SKM-1 treated with dmso at 0.1 percent for 144 hours (cell line): ENCODE measurements at regions not wholly inside any gene's neighbourhood (a gene's known extent, or its start where the extent isn't known, plus 50 kb on each side); places are given as distances from the start of the nearest gene placed in this dataset.

Source experiments
- DNase-seq: peaks from one replicate; lab custom pipeline; 2025; ENCODE audit not compliant: unreplicated experiment; lab: John Stamatoyannopoulos, UW

GRCh38 chr9:80208696-80209095 is 636.9 kb downstream of the TLE4 start:
- DNase-seq, result no peak

- DNase-seq, result no peak
These were observed 632.3 kb downstream of the TLE4 start for GRCh38 chr9:80204054-80204453.

- DNase-seq, result no peak
These were observed 625.9 kb downstream of the TLE4 start for GRCh38 chr9:80197661-80198060.

GRCh38 chr9:80191108-80191507 is 619.3 kb downstream of the TLE4 start:
- no peak for DNase-seq

GRCh38 chr9:80188579-80188978 is 616.8 kb downstream of the TLE4 start:
- no peak for DNase-seq

GRCh38 chr9:80185112-80185738 is 613.5 kb downstream of the TLE4 start:
- no peak for DNase-seq

GRCh38 chr9:80177949-80178480 is 606.2 kb downstream of the TLE4 start:
- DNase-seq, result no peak

- DNase-seq, result peak; percentile 11
These were observed 603.8 kb downstream of the TLE4 start for GRCh38 chr9:80175286-80176150.

- no peak for DNase-seq
These were observed 592.1 kb downstream of the TLE4 start for GRCh38 chr9:80163889-80164288.

- no peak for DNase-seq
These were observed 586.9 kb downstream of the TLE4 start for GRCh38 chr9:80158554-80159170.

- DNase-seq, result no peak
These were observed 586.4 kb downstream of the TLE4 start for GRCh38 chr9:80158131-80158530.

- DNase-seq, result no peak
These were observed 585.8 kb downstream of the TLE4 start for GRCh38 chr9:80157561-80157983.

- no peak for DNase-seq
These were observed 585.1 kb downstream of the TLE4 start for GRCh38 chr9:80156756-80157472.

GRCh38 chr9:80156262-80156661 is 584.5 kb downstream of the TLE4 start:
- no peak for DNase-seq

GRCh38 chr9:80147866-80148265 is 576.1 kb downstream of the TLE4 start:
- DNase-seq, result no peak

- no peak for DNase-seq
These were observed 574.7 kb downstream of the TLE4 start for GRCh38 chr9:80146466-80146865.

GRCh38 chr9:80144856-80145255 is 573.1 kb downstream of the TLE4 start:
- DNase-seq, result no peak

GRCh38 chr9:80144406-80144805 is 572.6 kb downstream of the TLE4 start:
- no peak for DNase-seq

GRCh38 chr9:80143899-80144298 is 572.1 kb downstream of the TLE4 start:
- no peak for DNase-seq

- no peak for DNase-seq
These were observed 562.7 kb downstream of the TLE4 start for GRCh38 chr9:80134487-80134886.

GRCh38 chr9:80131627-80132026 is 559.9 kb downstream of the TLE4 start:
- no peak for DNase-seq
